Loucy (cell line): ENCODE measurements at regions not wholly inside any gene's neighbourhood (a gene's known extent, or its start where the extent isn't known, plus 50 kb on each side); places are given as distances from the start of the nearest gene placed in this dataset.

ENCODE experiments used
- H2AFZ ChIP-seq: fragments of 200-600 bp; sonication (generic); 2 replicates; pipeline ENCODE4 v1.6.0; 2016; ENCODE audit warnings: antibody characterized with exemption, mild to moderate bottlenecking, low read length, moderate library complexity
- H3F3A ChIP-seq: fragments of 200-600 bp; 2 replicates; pipeline ENCODE4 v1.6.0; 2016; ENCODE audit warnings: antibody characterized with exemption, low read depth, mild to moderate bottlenecking
- H3K27me3 ChIP-seq: fragments of 200-600 bp; sonication (generic); 2 replicates; pipeline ENCODE4 v1.6.1; 2014; ENCODE audit warnings: low read length, mild to moderate bottlenecking; ENCODE audit not compliant: insufficient read depth, poor library complexity, severe bottlenecking
- H3K36me3 ChIP-seq: fragments of 200-600 bp; sonication (generic); 2 replicates; pipeline ENCODE4 v1.6.1; 2016; ENCODE audit warnings: low read length; ENCODE audit not compliant: insufficient read depth
- H3K4me1 ChIP-seq: fragments of 200-600 bp; sonication (generic); 2 replicates; pipeline ENCODE4 v1.5.1; 2014; ENCODE audit warnings: low read length, mild to moderate bottlenecking; ENCODE audit not compliant: insufficient read depth, poor library complexity, severe bottlenecking
- H3K4me2 ChIP-seq: fragments of 200-600 bp; sonication (generic); 2 replicates; pipeline ENCODE4 v1.6.0; 2014; ENCODE audit warnings: antibody characterized with exemption, low read length, low read depth, mild to moderate bottlenecking; ENCODE audit not compliant: poor library complexity, severe bottlenecking
- H3K4me3 ChIP-seq: fragments of 200-600 bp; sonication (generic); 2 replicates; pipeline ENCODE4 v1.5.1; 2014; ENCODE audit warnings: low read length, mild to moderate bottlenecking, mixed read lengths; ENCODE audit not compliant: poor library complexity, severe bottlenecking
- H3K79me2 ChIP-seq: fragments of 200-600 bp; sonication (generic); 2 replicates; pipeline ENCODE4 v1.6.1; 2014; ENCODE audit warnings: low read length; ENCODE audit not compliant: insufficient read depth
- H3K9ac ChIP-seq: fragments of 200-600 bp; sonication (generic); 2 replicates; pipeline ENCODE4 v1.6.0; 2014; ENCODE audit warnings: mild to moderate bottlenecking, low read depth, low read length, moderate library complexity; ENCODE audit not compliant: poor library complexity, severe bottlenecking
- H3K9me2 ChIP-seq: fragments of 200-600 bp; sonication (generic); replicated peaks from 2 replicates; pipeline ENCODE4 v1.6.1; 2016; ENCODE audit warnings: low read depth, low read length, mixed read lengths
- H3K9me3 ChIP-seq: fragments of 200-600 bp; sonication (generic); 2 replicates; pipeline ENCODE4 v1.6.1; 2014; ENCODE audit warnings: mild to moderate bottlenecking, antibody characterized with exemption, low read length, low read depth; ENCODE audit not compliant: insufficient read depth
- H4K20me1 ChIP-seq: fragments of 200-600 bp; sonication (generic); 2 replicates; pipeline ENCODE4 v1.6.0; 2014; ENCODE audit warnings: antibody characterized with exemption, low read length, mild to moderate bottlenecking; ENCODE audit not compliant: insufficient read depth, poor library complexity, severe bottlenecking
- EZH2phosphoT487 ChIP-seq: fragments of 200-600 bp; IDR thresholded peaks from 2 replicates; pipeline ENCODE4 v1.6.1; 2018; ENCODE audit warnings: antibody characterized with exemption, mild to moderate bottlenecking, moderate library complexity, borderline replicate concordance
- TF ChIP-seq, protein P1 (sequence below): fragments of 200-600 bp; sonication (generic); conservative IDR thresholded peaks from 2 replicates; pipeline ENCODE4 v1.5.1; 2014; ENCODE audit warnings: mild to moderate bottlenecking, antibody characterized with exemption, low read length

- H3K36me3 ChIP-seq: no peaks in the 10 kb centered on the region
- H3K9me3 ChIP-seq: peaks cover 3% of the 10 kb centered on the region; the same call in 1 of the 2 replicates
- H3F3A ChIP-seq: no peaks in the 10 kb centered on the region
- H4K20me1 ChIP-seq: no peaks in the 10 kb centered on the region
- no peaks in the 10 kb centered on the region for H3K4me1 ChIP-seq
- no peaks in the 10 kb centered on the region for H3K79me2 ChIP-seq
- H3K4me2 ChIP-seq: no peak overlapping the region
- H3K9ac ChIP-seq: no peak overlapping the region
- H3K9me2 ChIP-seq: no peaks in the 10 kb centered on the region
- TF ChIP-seq, protein P1, sequence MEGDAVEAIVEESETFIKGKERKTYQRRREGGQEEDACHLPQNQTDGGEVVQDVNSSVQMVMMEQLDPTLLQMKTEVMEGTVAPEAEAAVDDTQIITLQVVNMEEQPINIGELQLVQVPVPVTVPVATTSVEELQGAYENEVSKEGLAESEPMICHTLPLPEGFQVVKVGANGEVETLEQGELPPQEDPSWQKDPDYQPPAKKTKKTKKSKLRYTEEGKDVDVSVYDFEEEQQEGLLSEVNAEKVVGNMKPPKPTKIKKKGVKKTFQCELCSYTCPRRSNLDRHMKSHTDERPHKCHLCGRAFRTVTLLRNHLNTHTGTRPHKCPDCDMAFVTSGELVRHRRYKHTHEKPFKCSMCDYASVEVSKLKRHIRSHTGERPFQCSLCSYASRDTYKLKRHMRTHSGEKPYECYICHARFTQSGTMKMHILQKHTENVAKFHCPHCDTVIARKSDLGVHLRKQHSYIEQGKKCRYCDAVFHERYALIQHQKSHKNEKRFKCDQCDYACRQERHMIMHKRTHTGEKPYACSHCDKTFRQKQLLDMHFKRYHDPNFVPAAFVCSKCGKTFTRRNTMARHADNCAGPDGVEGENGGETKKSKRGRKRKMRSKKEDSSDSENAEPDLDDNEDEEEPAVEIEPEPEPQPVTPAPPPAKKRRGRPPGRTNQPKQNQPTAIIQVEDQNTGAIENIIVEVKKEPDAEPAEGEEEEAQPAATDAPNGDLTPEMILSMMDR: no peak
- TF ChIP-seq EZH2phosphoT487: no peak
- no peak overlapping the region for H3K4me3 ChIP-seq
- no peak overlapping the region for H2AFZ ChIP-seq
- no peaks in the 10 kb centered on the region for H3K27me3 ChIP-seq
Observed at GRCh38 chr11:70486731-70487130, 88.4 kb downstream of the CTTN start.

DNA sequence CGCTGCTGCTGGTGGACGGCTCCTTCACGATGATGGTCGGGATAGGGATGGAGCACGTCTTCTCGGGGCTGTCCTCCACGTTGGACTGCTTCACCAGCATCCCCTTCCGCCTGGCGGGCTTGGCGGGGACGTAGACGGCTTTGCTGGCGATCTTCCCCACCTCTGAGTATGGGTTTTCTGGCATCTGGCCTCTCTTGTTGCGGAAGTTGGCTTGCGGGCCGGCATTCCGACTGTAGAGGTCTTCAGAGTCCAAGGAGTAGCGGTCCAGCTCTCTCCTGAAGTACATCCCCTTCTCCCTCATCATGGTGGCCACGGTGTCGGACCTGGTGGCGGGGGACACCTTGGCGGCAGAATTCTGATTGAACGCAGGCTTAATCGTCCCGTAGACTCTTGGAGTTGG is 88.8 kb downstream of the CTTN start:
- TF ChIP-seq, protein P1: no peak
- TF ChIP-seq EZH2phosphoT487: no peak
- no peak overlapping the region for H3K9ac ChIP-seq
- peaks cover 3% of the 10 kb centered on the region; the same call in 1 of the 2 replicates for H3K9me3 ChIP-seq
- no peaks in the 10 kb centered on the region for H4K20me1 ChIP-seq
- H3K27me3 ChIP-seq: no peaks in the 10 kb centered on the region
- H3K9me2 ChIP-seq: no peaks in the 10 kb centered on the region
- H3K4me3 ChIP-seq: no peak overlapping the region
- no peaks in the 10 kb centered on the region for H3K4me1 ChIP-seq
- no peaks in the 10 kb centered on the region for H3K36me3 ChIP-seq
- H3K4me2 ChIP-seq: no peak overlapping the region
- no peaks in the 10 kb centered on the region for H3K79me2 ChIP-seq
- H2AFZ ChIP-seq: no peak overlapping the region
- H3F3A ChIP-seq: no peaks in the 10 kb centered on the region

DNA sequence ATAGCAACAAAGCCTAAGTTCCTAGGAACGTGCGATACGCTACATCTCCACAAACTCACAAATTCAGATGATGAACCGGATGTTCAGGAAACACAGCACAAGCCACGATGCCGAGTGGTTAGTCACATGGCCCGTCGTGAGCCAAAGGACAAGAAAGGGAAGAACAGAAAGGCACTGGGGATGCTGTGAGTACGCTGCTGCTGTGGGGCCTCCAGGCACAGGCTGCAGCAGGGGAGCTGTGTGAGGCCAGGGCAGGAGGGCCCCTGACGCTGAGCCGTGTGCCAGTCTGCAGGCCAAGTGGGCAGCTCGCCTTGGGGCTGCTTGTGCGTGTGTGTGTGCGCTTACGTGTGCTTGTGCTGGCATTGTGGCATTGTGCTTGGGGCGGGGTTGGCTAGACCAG is 89.4 kb downstream of the CTTN start:
- H2AFZ ChIP-seq: no peak overlapping the region
- H3K79me2 ChIP-seq: no peaks in the 10 kb centered on the region
- no peaks in the 10 kb centered on the region for H4K20me1 ChIP-seq
- H3K4me1 ChIP-seq: no peaks in the 10 kb centered on the region
- H3K4me2 ChIP-seq: no peak overlapping the region
- no peaks in the 10 kb centered on the region for H3K36me3 ChIP-seq
- no peaks in the 10 kb centered on the region for H3K9me2 ChIP-seq
- H3K27me3 ChIP-seq: no peaks in the 10 kb centered on the region
- TF ChIP-seq, protein P1: no peak
- TF ChIP-seq EZH2phosphoT487: no peak
- no peaks in the 10 kb centered on the region for H3F3A ChIP-seq
- H3K9ac ChIP-seq: no peak overlapping the region
- peaks cover 3% of the 10 kb centered on the region; the same call in 1 of the 2 replicates for H3K9me3 ChIP-seq
- H3K4me3 ChIP-seq: no peak overlapping the region
